ENCODE measurements at regions not wholly inside any gene's neighbourhood (a gene's known extent, or its start where the extent isn't known, plus 50 kb on each side); places are given as distances from the start of the nearest gene placed in this dataset.

DNA sequence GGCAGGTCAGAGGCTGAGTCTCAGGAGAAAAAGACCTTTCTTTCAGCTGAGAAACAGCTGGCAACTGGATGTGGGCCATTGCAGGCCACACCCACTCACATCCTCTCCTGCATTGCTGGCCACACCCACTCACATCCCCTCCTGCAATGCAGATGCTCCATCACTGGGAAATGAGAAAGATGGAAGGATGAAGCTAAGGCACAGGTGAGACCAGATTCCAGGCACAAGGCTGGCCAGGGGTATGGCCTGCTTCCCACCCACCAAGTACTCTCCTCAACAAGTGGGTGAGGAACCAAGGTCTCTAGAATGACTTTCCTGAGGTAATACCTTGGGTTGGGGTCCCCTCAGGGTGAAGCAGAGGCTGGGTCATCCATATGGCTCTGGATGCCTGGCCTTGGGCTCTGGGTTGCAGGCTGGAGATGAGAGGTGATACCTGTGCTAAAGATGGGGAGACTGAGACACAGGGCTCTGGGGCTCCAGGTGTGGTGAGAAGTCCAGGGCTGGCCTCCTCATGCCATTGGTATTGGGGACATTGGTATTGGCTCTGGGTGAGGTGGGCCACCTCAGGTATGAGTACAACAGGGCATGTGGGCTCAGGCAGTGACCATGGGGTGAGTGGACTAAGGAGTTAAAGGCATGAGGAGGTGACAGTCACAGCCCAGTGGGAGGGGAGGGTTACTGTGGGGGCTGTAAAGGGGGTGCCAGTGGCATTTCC is 1726.8 kb downstream of the TP53TG3F start:
- TF ChIP-seq, protein P1, sequence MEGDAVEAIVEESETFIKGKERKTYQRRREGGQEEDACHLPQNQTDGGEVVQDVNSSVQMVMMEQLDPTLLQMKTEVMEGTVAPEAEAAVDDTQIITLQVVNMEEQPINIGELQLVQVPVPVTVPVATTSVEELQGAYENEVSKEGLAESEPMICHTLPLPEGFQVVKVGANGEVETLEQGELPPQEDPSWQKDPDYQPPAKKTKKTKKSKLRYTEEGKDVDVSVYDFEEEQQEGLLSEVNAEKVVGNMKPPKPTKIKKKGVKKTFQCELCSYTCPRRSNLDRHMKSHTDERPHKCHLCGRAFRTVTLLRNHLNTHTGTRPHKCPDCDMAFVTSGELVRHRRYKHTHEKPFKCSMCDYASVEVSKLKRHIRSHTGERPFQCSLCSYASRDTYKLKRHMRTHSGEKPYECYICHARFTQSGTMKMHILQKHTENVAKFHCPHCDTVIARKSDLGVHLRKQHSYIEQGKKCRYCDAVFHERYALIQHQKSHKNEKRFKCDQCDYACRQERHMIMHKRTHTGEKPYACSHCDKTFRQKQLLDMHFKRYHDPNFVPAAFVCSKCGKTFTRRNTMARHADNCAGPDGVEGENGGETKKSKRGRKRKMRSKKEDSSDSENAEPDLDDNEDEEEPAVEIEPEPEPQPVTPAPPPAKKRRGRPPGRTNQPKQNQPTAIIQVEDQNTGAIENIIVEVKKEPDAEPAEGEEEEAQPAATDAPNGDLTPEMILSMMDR (IDR thresholded peaks at IDR 0.05 in 2 of 3, conservative IDR thresholded peaks at IDR 0.05 in 1 of 3; ENCODE audit: borderline replicate concordance in 1 of 3, insufficient read depth in 1 of 3, low read depth in 2 of 3, low read length in 2 of 3), result no peak
- TF ChIP-seq POLR2AphosphoS5 (IDR thresholded peaks at IDR 0.05; ENCODE audit: low read depth, low read length), result no peak
- TF ChIP-seq POLR2A (IDR thresholded peaks at IDR 0.05; ENCODE audit: borderline replicate concordance, extremely low read depth, insufficient read depth, insufficient read length), result no peak
- TF ChIP-seq ZNF274 (IDR thresholded peaks at IDR 0.05; ENCODE audit: low read depth, low read length), result no peak
- no peak for TF ChIP-seq EZH2 (IDR thresholded peaks at IDR 0.05)
- no peak for TF ChIP-seq SP1 (IDR thresholded peaks at IDR 0.05; ENCODE audit: low read depth)
- no peak for TF ChIP-seq SIN3A (IDR thresholded peaks at IDR 0.05; ENCODE audit: low read depth)
- no peak for TF ChIP-seq RAD21 (IDR thresholded peaks at IDR 0.05; ENCODE audit: low read depth)
- TF ChIP-seq MAX (IDR thresholded peaks at IDR 0.05), result no peak
- TF ChIP-seq REST (IDR thresholded peaks at IDR 0.05; ENCODE audit: low read depth), result no peak
- no peak for TF ChIP-seq CBX3 (IDR thresholded peaks at IDR 0.05; ENCODE audit: low read depth)

Measured in HCT116 (cell line).